OCI-LY3 (cell line): ENCODE measurements at regions not wholly inside any gene's neighbourhood (a gene's known extent, or its start where the extent isn't known, plus 50 kb on each side); places are given as distances from the start of the nearest gene placed in this dataset.

ENCODE experiments used
- EZH2phosphoT487 ChIP-seq: fragments of 200-600 bp; shearing (Covaris generic); IDR thresholded peaks from 2 replicates; pipeline ENCODE4 v1.6.1; 2018; ENCODE audit warnings: antibody characterized with exemption, mixed run types, low read depth
- TF ChIP-seq, protein P1 (sequence below): fragments of 200-600, 300-600 bp; sonication (generic); IDR thresholded peaks from 2 replicates; pipeline ENCODE4 v1.5.1; 2014; ENCODE audit warnings: antibody characterized with exemption, low read length, low read depth

DNA sequence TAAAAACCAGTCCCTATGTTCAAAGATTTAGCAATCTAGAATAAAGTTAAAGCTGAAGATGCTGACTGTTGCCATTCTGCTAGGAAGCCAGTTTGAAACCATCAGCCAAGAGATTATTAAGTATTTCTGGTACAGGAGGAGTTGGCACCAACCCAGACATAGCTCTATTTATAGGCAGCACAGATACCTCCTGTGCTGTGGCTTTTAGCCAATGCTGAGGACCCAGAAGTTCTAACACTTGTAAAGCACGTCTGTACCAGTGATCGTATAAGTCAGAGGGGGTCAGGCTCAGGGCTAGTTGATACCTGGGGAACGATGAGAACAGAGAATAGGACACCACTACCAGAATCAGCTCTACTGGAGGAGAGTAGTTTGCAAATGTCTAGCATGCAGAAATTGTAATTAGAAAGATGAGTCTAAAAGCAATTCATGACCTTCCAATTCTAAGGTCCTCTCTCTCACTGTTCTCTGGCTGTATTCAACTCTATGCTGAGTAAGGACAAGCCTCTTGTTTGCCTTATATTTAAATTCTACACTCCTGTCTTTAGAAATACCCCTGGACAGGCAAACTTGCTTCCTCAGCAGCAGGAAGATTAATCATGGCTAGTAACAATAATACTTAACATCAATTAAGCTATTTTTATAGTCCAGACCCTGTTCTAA is 96.8 kb upstream of the PALMD start:
- TF ChIP-seq, protein P1, sequence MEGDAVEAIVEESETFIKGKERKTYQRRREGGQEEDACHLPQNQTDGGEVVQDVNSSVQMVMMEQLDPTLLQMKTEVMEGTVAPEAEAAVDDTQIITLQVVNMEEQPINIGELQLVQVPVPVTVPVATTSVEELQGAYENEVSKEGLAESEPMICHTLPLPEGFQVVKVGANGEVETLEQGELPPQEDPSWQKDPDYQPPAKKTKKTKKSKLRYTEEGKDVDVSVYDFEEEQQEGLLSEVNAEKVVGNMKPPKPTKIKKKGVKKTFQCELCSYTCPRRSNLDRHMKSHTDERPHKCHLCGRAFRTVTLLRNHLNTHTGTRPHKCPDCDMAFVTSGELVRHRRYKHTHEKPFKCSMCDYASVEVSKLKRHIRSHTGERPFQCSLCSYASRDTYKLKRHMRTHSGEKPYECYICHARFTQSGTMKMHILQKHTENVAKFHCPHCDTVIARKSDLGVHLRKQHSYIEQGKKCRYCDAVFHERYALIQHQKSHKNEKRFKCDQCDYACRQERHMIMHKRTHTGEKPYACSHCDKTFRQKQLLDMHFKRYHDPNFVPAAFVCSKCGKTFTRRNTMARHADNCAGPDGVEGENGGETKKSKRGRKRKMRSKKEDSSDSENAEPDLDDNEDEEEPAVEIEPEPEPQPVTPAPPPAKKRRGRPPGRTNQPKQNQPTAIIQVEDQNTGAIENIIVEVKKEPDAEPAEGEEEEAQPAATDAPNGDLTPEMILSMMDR: no peak
- no peak for TF ChIP-seq EZH2phosphoT487
